ENCODE measurements at regions not wholly inside any gene's neighbourhood (a gene's known extent, or its start where the extent isn't known, plus 50 kb on each side); places are given as distances from the start of the nearest gene placed in this dataset.

DNA sequence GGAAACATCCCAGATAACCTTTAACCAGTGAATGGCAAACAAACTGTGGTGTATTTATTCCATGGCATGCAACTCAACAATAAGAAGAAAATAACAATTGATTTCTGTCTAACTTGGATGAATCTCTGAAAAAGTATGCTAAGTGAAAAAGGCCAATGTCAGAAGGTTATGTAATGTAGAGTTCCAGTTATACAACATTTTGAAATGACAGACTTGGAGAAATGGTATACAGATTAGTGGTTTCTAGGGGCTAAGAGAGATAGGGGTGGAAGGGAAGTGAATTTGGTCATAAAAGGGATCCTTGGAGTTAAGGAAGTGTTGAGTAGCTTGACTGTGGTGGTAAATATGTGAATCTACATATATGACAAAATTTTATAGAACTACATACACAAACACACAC, 269.4 kb upstream of the SUCLG2 start:
- TF ChIP-seq, protein P1, sequence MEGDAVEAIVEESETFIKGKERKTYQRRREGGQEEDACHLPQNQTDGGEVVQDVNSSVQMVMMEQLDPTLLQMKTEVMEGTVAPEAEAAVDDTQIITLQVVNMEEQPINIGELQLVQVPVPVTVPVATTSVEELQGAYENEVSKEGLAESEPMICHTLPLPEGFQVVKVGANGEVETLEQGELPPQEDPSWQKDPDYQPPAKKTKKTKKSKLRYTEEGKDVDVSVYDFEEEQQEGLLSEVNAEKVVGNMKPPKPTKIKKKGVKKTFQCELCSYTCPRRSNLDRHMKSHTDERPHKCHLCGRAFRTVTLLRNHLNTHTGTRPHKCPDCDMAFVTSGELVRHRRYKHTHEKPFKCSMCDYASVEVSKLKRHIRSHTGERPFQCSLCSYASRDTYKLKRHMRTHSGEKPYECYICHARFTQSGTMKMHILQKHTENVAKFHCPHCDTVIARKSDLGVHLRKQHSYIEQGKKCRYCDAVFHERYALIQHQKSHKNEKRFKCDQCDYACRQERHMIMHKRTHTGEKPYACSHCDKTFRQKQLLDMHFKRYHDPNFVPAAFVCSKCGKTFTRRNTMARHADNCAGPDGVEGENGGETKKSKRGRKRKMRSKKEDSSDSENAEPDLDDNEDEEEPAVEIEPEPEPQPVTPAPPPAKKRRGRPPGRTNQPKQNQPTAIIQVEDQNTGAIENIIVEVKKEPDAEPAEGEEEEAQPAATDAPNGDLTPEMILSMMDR (IDR thresholded peaks at IDR 0.05; ENCODE audit: insufficient read depth, low read length, poor library complexity, severe bottlenecking), result no peak
- Histone ChIP-seq H3K4me3 (ENCODE audit: low read depth, low read length) (no peak overlapping the region), H3K36me3 (ENCODE audit: control insufficient read depth, insufficient read depth, low read length) (no peaks in the 10 kb centered on the region), H3K27me3 (ENCODE audit: control insufficient read depth, insufficient read depth, low read length) (no peaks in the 10 kb centered on the region)
- no peak for DNase-seq (ENCODE audit: low read depth)

DNA sequence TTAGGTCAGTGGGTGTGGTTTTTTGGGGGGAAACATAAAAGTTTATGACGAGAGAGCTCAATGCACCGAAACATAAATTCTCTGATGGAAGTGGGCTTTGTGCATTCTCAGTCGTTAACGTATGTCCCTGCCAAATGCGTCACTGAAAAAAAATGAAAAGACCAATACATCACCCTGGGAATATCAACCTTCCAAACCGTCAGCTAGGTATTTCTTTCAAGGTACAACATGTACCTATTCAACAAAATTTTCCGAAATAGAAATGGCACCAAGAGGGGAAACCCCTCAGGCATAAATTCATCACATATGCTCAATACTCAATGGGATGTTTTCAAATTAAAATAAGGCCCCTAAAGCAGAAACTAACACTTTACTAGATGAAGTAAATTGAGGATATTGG, 266.6 kb upstream of the SUCLG2 start:
- Histone ChIP-seq H3K27me3 (ENCODE audit: control insufficient read depth, insufficient read depth, low read length) (no peaks in the 10 kb centered on the region), H3K36me3 (ENCODE audit: control insufficient read depth, insufficient read depth, low read length) (no peaks in the 10 kb centered on the region), H3K4me3 (ENCODE audit: low read depth, low read length) (no peak overlapping the region)
- TF ChIP-seq, protein P1 (IDR thresholded peaks at IDR 0.05; ENCODE audit: insufficient read depth, low read length, poor library complexity, severe bottlenecking), result no peak
- no peak for DNase-seq (ENCODE audit: low read depth)

DNA sequence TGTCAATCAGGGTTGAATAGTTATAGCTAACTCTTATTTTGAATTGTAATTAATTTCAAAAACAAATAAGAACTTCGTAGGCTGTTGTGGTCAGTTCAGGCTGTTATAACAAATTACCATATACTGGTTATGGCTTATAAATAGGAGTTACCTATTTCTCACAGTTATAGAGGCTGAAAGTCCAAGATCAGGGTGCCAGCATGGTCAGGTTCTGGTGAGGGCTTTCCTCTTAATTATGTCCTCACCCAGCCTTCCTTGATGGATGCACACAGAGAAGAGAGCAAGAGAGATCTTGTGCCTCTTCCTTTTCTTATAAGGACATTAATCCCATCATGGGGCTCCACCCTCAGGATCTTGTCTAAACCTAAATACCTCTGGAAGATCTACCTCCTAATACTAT, 265.9 kb upstream of the SUCLG2 start:
- no peak for DNase-seq (ENCODE audit: low read depth)
- TF ChIP-seq, protein P1 (IDR thresholded peaks at IDR 0.05; ENCODE audit: insufficient read depth, low read length, poor library complexity, severe bottlenecking), result no peak
- Histone ChIP-seq H3K27me3 (ENCODE audit: control insufficient read depth, insufficient read depth, low read length) (no peaks in the 10 kb centered on the region), H3K4me3 (ENCODE audit: low read depth, low read length) (no peak overlapping the region), H3K36me3 (ENCODE audit: control insufficient read depth, insufficient read depth, low read length) (no peaks in the 10 kb centered on the region)

DNA sequence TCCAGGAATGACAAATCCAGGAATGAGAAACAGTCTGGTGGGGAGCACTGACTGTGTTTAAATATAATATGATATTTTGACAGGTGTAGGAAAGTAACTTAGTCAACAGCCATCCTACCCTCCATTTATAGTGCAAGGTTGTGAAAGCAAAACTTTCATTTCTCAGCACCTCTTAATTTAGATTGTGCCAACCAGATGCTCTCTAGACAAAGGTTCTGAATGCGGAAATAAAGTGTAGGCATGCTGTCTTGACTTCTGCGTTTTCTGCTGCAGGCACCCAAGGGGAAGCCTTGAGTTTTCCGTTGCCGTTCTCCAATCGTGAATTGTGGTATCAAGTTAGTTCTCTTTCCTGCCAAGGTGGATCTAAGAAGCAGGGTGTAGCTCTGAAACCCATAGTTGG, 261.9 kb upstream of the SUCLG2 start:
- no peaks in the 10 kb centered on the region for H3K36me3 ChIP-seq (ENCODE audit: control insufficient read depth, insufficient read depth, low read length)
- TF ChIP-seq, protein P1 (IDR thresholded peaks at IDR 0.05; ENCODE audit: insufficient read depth, low read length, poor library complexity, severe bottlenecking), result no peak
- DNase-seq (ENCODE audit: low read depth), result no peak
- H3K4me3 ChIP-seq (ENCODE audit: low read depth, low read length), result no peak overlapping the region
- H3K27me3 ChIP-seq (ENCODE audit: control insufficient read depth, insufficient read depth, low read length), result no peaks in the 10 kb centered on the region

DNA sequence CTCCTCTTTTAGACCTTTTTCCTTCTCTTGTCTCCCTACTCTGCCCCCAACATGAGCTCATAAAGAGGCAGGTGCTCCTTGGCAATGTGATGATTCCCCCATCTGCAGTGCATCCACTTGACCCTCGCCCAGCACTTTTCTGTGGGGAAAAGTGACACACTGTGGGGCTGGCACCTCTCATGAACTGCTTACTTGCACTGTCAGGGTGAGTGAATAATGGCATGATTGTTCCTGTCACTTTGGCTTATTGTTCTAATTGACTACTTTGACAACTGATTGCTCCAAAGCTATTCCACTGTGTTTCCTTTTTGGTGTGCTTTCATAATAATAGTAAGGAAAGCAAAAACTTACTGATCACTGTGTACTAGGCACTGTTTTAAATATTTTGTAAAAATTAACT, 253.3 kb upstream of the SUCLG2 start:
- TF ChIP-seq, protein P1 (IDR thresholded peaks at IDR 0.05; ENCODE audit: insufficient read depth, low read length, poor library complexity, severe bottlenecking), result no peak
- H3K27me3 ChIP-seq (ENCODE audit: control insufficient read depth, insufficient read depth, low read length), result no peaks in the 10 kb centered on the region
- H3K36me3 ChIP-seq (ENCODE audit: control insufficient read depth, insufficient read depth, low read length), result no peaks in the 10 kb centered on the region
- no peak overlapping the region for H3K4me3 ChIP-seq (ENCODE audit: low read depth, low read length)
- no peak for DNase-seq (ENCODE audit: low read depth)

DNA sequence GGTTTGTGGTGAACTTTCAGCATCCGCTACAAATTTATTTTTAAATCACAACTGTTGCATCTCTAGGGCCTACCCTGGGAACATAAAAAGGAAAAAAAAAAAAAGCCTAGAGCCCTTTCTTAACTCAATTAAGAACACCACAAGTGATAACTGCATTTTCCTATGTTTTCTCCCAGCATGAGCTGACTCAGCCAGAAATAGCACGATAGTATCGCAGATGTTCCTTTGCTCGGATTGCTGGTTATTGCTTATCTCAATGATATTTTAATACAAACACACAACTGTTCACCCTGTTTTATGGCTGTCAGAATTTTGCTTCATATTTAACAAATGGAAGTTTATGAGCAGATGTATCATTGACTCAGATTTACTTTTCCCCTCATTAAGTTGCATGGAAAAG, 251.8 kb upstream of the SUCLG2 start:
- Histone ChIP-seq H3K36me3 (ENCODE audit: control insufficient read depth, insufficient read depth, low read length) (no peaks in the 10 kb centered on the region), H3K27me3 (ENCODE audit: control insufficient read depth, insufficient read depth, low read length) (no peaks in the 10 kb centered on the region), H3K4me3 (ENCODE audit: low read depth, low read length) (no peak overlapping the region)
- no peak for DNase-seq (ENCODE audit: low read depth)
- TF ChIP-seq, protein P1 (IDR thresholded peaks at IDR 0.05; ENCODE audit: insufficient read depth, low read length, poor library complexity, severe bottlenecking), result no peak

Data from kidney epithelial cell (primary cell).